ENCODE measurements at regions not wholly inside any gene's neighbourhood (a gene's known extent, or its start where the extent isn't known, plus 50 kb on each side); places are given as distances from the start of the nearest gene placed in this dataset.

GRCh38 chr21:20266441-20266710, 731.8 kb upstream of the NCAM2 start:
- no peak overlapping the region for H3K27ac Mint-ChIP-seq
- no peaks in the 10 kb centered on the region for H3K27me3 Mint-ChIP-seq
- H3K4me3 Mint-ChIP-seq: no peak overlapping the region
- no peak for TF ChIP-seq CTCF (IDR thresholded peaks at IDR 0.05)
- no peaks in the 10 kb centered on the region for H3K36me3 Mint-ChIP-seq (ENCODE audit: low read depth)
- no peak for ATAC-seq
- H3K4me1 Mint-ChIP-seq (ENCODE audit: low read depth): no peaks in the 10 kb centered on the region
- intact Hi-C loops (cut with micrococcal nuclease): no loop called here
- ChIA-PET CTCF (no interaction called here), POLR2A (no interaction called here)
- DNase-seq: no peak
- H3K9me3 Mint-ChIP-seq: peaks cover 3% of the 10 kb centered on the region

GRCh38 chr21:20270365-20271055, 727.7 kb upstream of the NCAM2 start:
- Mint-ChIP-seq H3K36me3 (ENCODE audit: low read depth) (no peaks in the 10 kb centered on the region), H3K4me1 (ENCODE audit: low read depth) (no peaks in the 10 kb centered on the region), H3K27me3 (no peaks in the 10 kb centered on the region), H3K27ac (no peak overlapping the region), H3K4me3 (no peak overlapping the region), H3K9me3 (peaks cover 8% of the 10 kb centered on the region)
- CTCF ChIA-PET: no interaction called here
- POLR2A ChIA-PET: no interaction called here
- ATAC-seq (no peak), DNase-seq (no peak)
- intact Hi-C loops (cut with micrococcal nuclease): no loop called here
- TF ChIP-seq CTCF (IDR thresholded peaks at IDR 0.05): no peak

GRCh38 chr21:20272791-20273362, 725.3 kb upstream of the NCAM2 start:
- CTCF ChIA-PET: no interaction called here
- no peak for TF ChIP-seq CTCF (IDR thresholded peaks at IDR 0.05)
- H3K36me3 Mint-ChIP-seq (ENCODE audit: low read depth): no peaks in the 10 kb centered on the region
- peaks cover 10% of the 10 kb centered on the region for H3K9me3 Mint-ChIP-seq
- ATAC-seq: no peak
- no peak overlapping the region for H3K4me3 Mint-ChIP-seq
- intact Hi-C loops (cut with micrococcal nuclease): no loop called here
- H3K4me1 Mint-ChIP-seq (ENCODE audit: low read depth): no peaks in the 10 kb centered on the region
- H3K27ac Mint-ChIP-seq: no peak overlapping the region
- POLR2A ChIA-PET: no interaction called here
- no peak for DNase-seq
- no peaks in the 10 kb centered on the region for H3K27me3 Mint-ChIP-seq

GRCh38 chr21:20276377-20276776, 721.8 kb upstream of the NCAM2 start:
- Mint-ChIP-seq H3K4me1 (ENCODE audit: low read depth) (no peaks in the 10 kb centered on the region), H3K36me3 (ENCODE audit: low read depth) (no peaks in the 10 kb centered on the region), H3K9me3 (peaks cover 12% of the 10 kb centered on the region), H3K4me3 (no peak overlapping the region), H3K27ac (no peak overlapping the region), H3K27me3 (no peaks in the 10 kb centered on the region)
- intact Hi-C loops (cut with micrococcal nuclease): no loop called here
- ATAC-seq: no peak
- ChIA-PET CTCF (no interaction called here), POLR2A (no interaction called here)
- no peak for TF ChIP-seq CTCF (IDR thresholded peaks at IDR 0.05)
- no peak for DNase-seq

- Mint-ChIP-seq H3K36me3 (ENCODE audit: low read depth) (no peaks in the 10 kb centered on the region), H3K4me3 (no peak overlapping the region), H3K9me3 (peaks cover 12% of the 10 kb centered on the region), H3K27me3 (no peaks in the 10 kb centered on the region), H3K4me1 (ENCODE audit: low read depth) (no peaks in the 10 kb centered on the region), H3K27ac (no peak overlapping the region)
- CTCF ChIA-PET: no interaction called here
- intact Hi-C loops (cut with micrococcal nuclease): no loop called here
- ATAC-seq (no peak), DNase-seq (no peak)
- POLR2A ChIA-PET: no interaction called here
- TF ChIP-seq CTCF (IDR thresholded peaks at IDR 0.05): no peak
Observed at GRCh38 chr21:20276954-20277353, 721.3 kb upstream of the NCAM2 start.
